IMR-90 (cell line): ENCODE measurements at regions not wholly inside any gene's neighbourhood (a gene's known extent, or its start where the extent isn't known, plus 50 kb on each side); places are given as distances from the start of the nearest gene placed in this dataset.

Experiments used
- ATAC-seq: fragments of 200-7000 bp; cut with Tn5 transposase; 2 replicates; pipeline ENCODE4 v1.9.1; 2020; ENCODE audit warnings: low read depth, mild to moderate bottlenecking, moderate library complexity
- BruUV-seq: library from RNA; stranded (reverse); fragments of 400-500 nt; replicated peaks from 2 replicates; lab custom pipeline; 2021; lab: Mats Ljungman, UMichigan
- CTCF ChIA-PET: fragments of 300-600 bp; formaldehyde crosslinking; extraction: SDS; loops from one replicate; lab custom pipeline; 2021; ENCODE audit warnings: antibody characterized with exemption; lab: Yijun Ruan, JAX
- POLR2A ChIA-PET: fragments of 300-600 bp; sonication (Branson Sonifier 250); formaldehyde crosslinking; loops from one replicate; lab custom pipeline; 2022; ENCODE audit warnings: antibody characterized with exemption; ENCODE audit not compliant: unreplicated experiment; lab: Charles Lee
- DNase-seq: peaks from one replicate; pipeline ENCODE4 v3.0.0; 2013
- H2AFZ ChIP-seq: replicated peaks from 2 replicates; pipeline ENCODE3; 2013; ENCODE audit warnings: low read length, mild to moderate bottlenecking; ENCODE audit not compliant: poor library complexity
- H2AK5ac ChIP-seq: 2 replicates; pipeline ENCODE4 v1.6.1; 2013; ENCODE audit warnings: low read depth, low read length, inconsistent platforms
- H2AK9ac ChIP-seq: replicated peaks from 2 replicates; pipeline ENCODE3; 2013; ENCODE audit warnings: mild to moderate bottlenecking, low read depth, low read length, moderate library complexity; ENCODE audit not compliant: poor library complexity
- H2BK120ac ChIP-seq: 2 replicates; pipeline ENCODE4 v1.6.1; 2013; ENCODE audit warnings: low read depth, low read length, inconsistent platforms
- H2BK15ac ChIP-seq: 3 replicates; pipeline ENCODE4 v1.6.1; 2013; ENCODE audit warnings: low read depth, low read length, inconsistent platforms
- H2BK20ac ChIP-seq: 2 replicates; pipeline ENCODE4 v1.6.1; 2013; ENCODE audit warnings: low read depth, mild to moderate bottlenecking, inconsistent platforms, low read length, moderate library complexity
- H2BK5ac ChIP-seq: 2 replicates; pipeline ENCODE4 v1.6.1; 2013; ENCODE audit warnings: mild to moderate bottlenecking, low read depth, low read length, inconsistent platforms; ENCODE audit not compliant: poor library complexity, severe bottlenecking
- H3K14ac ChIP-seq: replicated peaks from 2 replicates; pipeline ENCODE4 v1.6.1; 2013; ENCODE audit warnings: low read depth, low read length, inconsistent platforms
- H3K18ac ChIP-seq: 2 replicates; pipeline ENCODE4 v1.6.1; 2013; ENCODE audit warnings: low read depth, low read length, control low read depth
- H3K23ac ChIP-seq: 2 replicates; pipeline ENCODE4 v1.6.1; 2013; ENCODE audit warnings: low read depth, low read length, inconsistent platforms
- H3K27ac ChIP-seq: 2 replicates; pipeline ENCODE4 v1.5.1; 2013; ENCODE audit warnings: mild to moderate bottlenecking, control low read depth, low read length; ENCODE audit not compliant: insufficient read depth
- H3K27me3 ChIP-seq: 2 replicates; pipeline ENCODE4 v1.6.1; 2013; ENCODE audit warnings: low read length; ENCODE audit not compliant: control insufficient read depth, insufficient read depth
- H3K36me3 ChIP-seq: 2 replicates; pipeline ENCODE4 v1.6.1; 2013; ENCODE audit warnings: low read length, mixed read lengths; ENCODE audit not compliant: control insufficient read depth, insufficient read depth
- H3K4ac ChIP-seq: 2 replicates; pipeline ENCODE4 v1.6.1; 2013; ENCODE audit warnings: low read depth, low read length, inconsistent platforms
- H3K4me1 ChIP-seq: 2 replicates; pipeline ENCODE4 v1.6.1; 2013; ENCODE audit warnings: low read length, mixed read lengths; ENCODE audit not compliant: control insufficient read depth, insufficient read depth
- H3K4me2 ChIP-seq: 2 replicates; pipeline ENCODE4 v1.6.1; 2013; ENCODE audit warnings: low read depth, mild to moderate bottlenecking, control low read depth, low read length, moderate library complexity
- H3K4me3 ChIP-seq: 2 replicates; pipeline ENCODE4 v1.5.1; 2013; ENCODE audit warnings: low read depth, mild to moderate bottlenecking, control low read depth, low read length, moderate library complexity; ENCODE audit not compliant: insufficient read depth
- H3K56ac ChIP-seq: 2 replicates; pipeline ENCODE4 v1.6.1; 2013; ENCODE audit warnings: low read length, inconsistent platforms; ENCODE audit not compliant: insufficient read depth; ENCODE audit errors: extremely low read depth
- H3K79me1 ChIP-seq, 2 experiments: 2 replicates each; pipeline ENCODE4 v1.6.1; 2013; ENCODE audit warnings: low read length in 2 of 2, inconsistent platforms in 1 of 2, low read depth in 1 of 2
- H3K9ac ChIP-seq: 2 replicates; pipeline ENCODE4 v1.6.1; 2013; ENCODE audit warnings: low read depth, low read length, control low read depth
- H3K9me1 ChIP-seq: 2 replicates; pipeline ENCODE4 v1.6.1; 2013; ENCODE audit warnings: low read length, inconsistent platforms; ENCODE audit not compliant: insufficient read depth
- H3K9me3 ChIP-seq: 2 replicates; pipeline ENCODE4 v1.6.1; 2013; ENCODE audit warnings: low read length; ENCODE audit not compliant: control insufficient read depth, insufficient read depth
- H4K20me1 ChIP-seq: 2 replicates; pipeline ENCODE4 v1.6.1; 2013; ENCODE audit warnings: low read length, inconsistent platforms; ENCODE audit not compliant: insufficient read depth
- H4K5ac ChIP-seq: 2 replicates; pipeline ENCODE4 v1.6.1; 2013; ENCODE audit warnings: mild to moderate bottlenecking, low read depth, low read length, control low read depth
- H4K8ac ChIP-seq, 2 experiments: 2 replicates each; pipeline ENCODE4 v1.6.1; 2013; ENCODE audit warnings: low read depth in 2 of 2, low read length in 2 of 2, control low read depth in 1 of 2, inconsistent platforms in 1 of 2
- H4K91ac ChIP-seq: 2 replicates; pipeline ENCODE4 v1.6.1; 2013; ENCODE audit warnings: low read depth, low read length, inconsistent platforms; ENCODE audit not compliant: insufficient read depth
- BHLHE40 ChIP-seq: fragments of 150-350 bp; IDR thresholded peaks from 2 replicates; pipeline ENCODE4 v1.6.1; 2016; ENCODE audit warnings: mild to moderate bottlenecking, low read depth, low read length
- CEBPB ChIP-seq: IDR thresholded peaks from 2 replicates; pipeline ENCODE4 v1.6.1; 2012; ENCODE audit warnings: low read depth, low read length, improper control_type of control experiment
- CHD1 ChIP-seq: IDR thresholded peaks from 2 replicates; pipeline ENCODE4 v1.6.1; 2012; ENCODE audit warnings: low read depth, low read length, improper control_type of control experiment
- CTCF ChIP-seq: conservative IDR thresholded peaks from 2 replicates; pipeline ENCODE4 v1.5.1; 2012; ENCODE audit warnings: mild to moderate bottlenecking, low read depth, low read length, improper control_type of control experiment
- ELK1 ChIP-seq: fragments of 150-350 bp; IDR thresholded peaks from 2 replicates; pipeline ENCODE4 v1.6.1; 2016; ENCODE audit warnings: low read depth, mild to moderate bottlenecking, low read length, moderate library complexity, borderline replicate concordance
- FOS ChIP-seq: fragments of 150-350 bp; IDR thresholded peaks from 2 replicates; pipeline ENCODE4 v1.6.1; 2016; ENCODE audit warnings: low read depth, low read length
- MAFK ChIP-seq: IDR thresholded peaks from 2 replicates; pipeline ENCODE4 v1.6.1; 2012; ENCODE audit warnings: low read depth, low read length, improper control_type of control experiment
- MAZ ChIP-seq: IDR thresholded peaks from 2 replicates; pipeline ENCODE4 v1.6.1; 2012; ENCODE audit warnings: low read depth, mild to moderate bottlenecking, low read length, improper control_type of control experiment, moderate library complexity, borderline replicate concordance
- MXI1 ChIP-seq: IDR thresholded peaks from 2 replicates; pipeline ENCODE4 v1.6.1; 2012; ENCODE audit warnings: low read depth, mild to moderate bottlenecking, low read length, moderate library complexity, borderline replicate concordance
- RFX5 ChIP-seq: IDR thresholded peaks from 2 replicates; pipeline ENCODE4 v1.8.0; 2012; ENCODE audit warnings: low read depth, mild to moderate bottlenecking, low read length, moderate library complexity
- SMC3 ChIP-seq: fragments of 150-350 bp; IDR thresholded peaks from 2 replicates; pipeline ENCODE4 v1.6.1; 2016; ENCODE audit warnings: low read depth, mild to moderate bottlenecking, antibody characterized with exemption, low read length, moderate library complexity
- USF2 ChIP-seq: fragments of 150-350 bp; IDR thresholded peaks from 2 replicates; pipeline ENCODE4 v1.6.1; 2017; ENCODE audit warnings: mild to moderate bottlenecking, antibody characterized with exemption, low read length, low read depth
- WGBS, 2 experiments: methylation state at CpG; one replicate each; pipeline versions ENCODE4 v1.1.5 to v1.1.7; 2013; ENCODE audit warnings: missing lambda C conversion rate in 2 of 2; ENCODE audit not compliant: insufficient read length in 1 of 2; ENCODE audit errors: extremely low coverage in 2 of 2; 5-methylcytosine and 5-hydroxymethylcytosine counted together
- dilution Hi-C: fragments of 300-500 bp; cut with HindIII; formaldehyde crosslinking; loops from one replicate; pipeline ENCODE4 v1.14.3; 2018; ENCODE audit warnings: low sequenced_read_pairs; ENCODE audit not compliant: unreplicated experiment
- in situ Hi-C: fragments of 300-500 bp; cut with MboI; formaldehyde crosslinking; loops from 3 replicates; pipeline ENCODE4 v1.14.3; 2019; ENCODE audit warnings: low sequenced_read_pairs, inconsistent platforms, mixed read lengths
- intact Hi-C: fragments of 100-400 bp; cut with micrococcal nuclease; formaldehyde crosslinking; loops from 2 replicates; pipeline ENCODE4 v1.10.0; 2022

GRCh38 chr2:80968450-80968849 lies 663.9 kb upstream of the LRRTM1 start:
- WGBS, 2 experiments, result no CpG with 5 or more reads among the region's 3 CpGs
- Histone ChIP-seq H2AK9ac (no peak overlapping the region), H2BK20ac (no peak overlapping the region), H3K27ac (no peak overlapping the region), H2AFZ (no peak overlapping the region), H3K4me1 (no peaks in the 10 kb centered on the region), H3K4me2 (no peak overlapping the region), H3K79me1 (no peaks in the 10 kb centered on the region), H3K9me1 (no peaks in the 10 kb centered on the region), H2BK15ac (no peak overlapping the region), H3K14ac (no peak overlapping the region), H3K27me3 (no peaks in the 10 kb centered on the region), H3K4ac (no peak overlapping the region), H3K36me3 (no peaks in the 10 kb centered on the region), H3K4me3 (no peak overlapping the region), H2BK120ac (no peak overlapping the region), H3K9ac (no peak overlapping the region), H2AK5ac (no peak overlapping the region), H2BK5ac (no peak overlapping the region), H3K9me3 (peaks cover 21% of the 10 kb centered on the region), H3K18ac (no peak overlapping the region), H4K5ac (no peak overlapping the region), H4K91ac (no peak overlapping the region), H3K56ac (no peak overlapping the region), H4K20me1 (no peaks in the 10 kb centered on the region), H4K8ac (no peak overlapping the region), H3K23ac (no peak overlapping the region)
- intact Hi-C loops, result no loop called here
- DNase-seq (no peak), ATAC-seq (no peak)
- CTCF ChIA-PET, result interaction anchor here (0.9 kb wide), 1 partner anchor 10 kb away, joined by 3 read pairs; no protein-coding TSS in a partner anchor
- dilution Hi-C loops, result no loop called here
- POLR2A ChIA-PET, result no interaction called here
- in situ Hi-C loops, result no loop called here
- TF ChIP-seq FOS (no peak), MXI1 (no peak), BHLHE40 (no peak), CHD1 (no peak), MAZ (no peak), MAFK (no peak), ELK1 (no peak), SMC3 (no peak), CEBPB (no peak), USF2 (no peak), CTCF (no peak), RFX5 (no peak)
- no TSS peak for BruUV-seq
